MM.1S (cell line): ENCODE measurements at regions not wholly inside any gene's neighbourhood (a gene's known extent, or its start where the extent isn't known, plus 50 kb on each side); places are given as distances from the start of the nearest gene placed in this dataset.

Source experiments
- DNase-seq: peaks from one replicate; pipeline ENCODE4 v3.0.0-alpha.2; 2015
- H2AFZ ChIP-seq: fragments of 300-600 bp; sonication (generic); 2 replicates; pipeline ENCODE4 v1.6.0; 2016; ENCODE audit warnings: antibody characterized with exemption, low read length
- H3F3A ChIP-seq: fragments of 300-600 bp; sonication (generic); 2 replicates; pipeline ENCODE4 v1.6.1; 2016; ENCODE audit warnings: mild to moderate bottlenecking, antibody characterized with exemption, low read length, moderate library complexity, mixed read lengths; ENCODE audit not compliant: insufficient read depth
- H3K27ac ChIP-seq: fragments of 300-600 bp; sonication (generic); 2 replicates; pipeline ENCODE4 v1.5.1; 2016; ENCODE audit warnings: mild to moderate bottlenecking, low read length
- H3K27me3 ChIP-seq: fragments of 300-600 bp; sonication (generic); replicated peaks from 2 replicates; pipeline ENCODE4 v1.6.0; 2016; ENCODE audit warnings: low read length; ENCODE audit not compliant: insufficient read depth
- H3K36me3 ChIP-seq: fragments of 300-600 bp; sonication (generic); replicated peaks from 2 replicates; pipeline ENCODE4 v1.6.1; 2016; ENCODE audit warnings: mild to moderate bottlenecking, low read length, mixed read lengths; ENCODE audit not compliant: insufficient read depth
- H3K4me1 ChIP-seq: fragments of 300-600 bp; sonication (generic); 2 replicates; pipeline ENCODE4 v1.6.1; 2016; ENCODE audit warnings: low read length, mixed read lengths
- H3K4me2 ChIP-seq: fragments of 300-600 bp; sonication (generic); 2 replicates; pipeline ENCODE4 v1.6.0; 2016; ENCODE audit warnings: low read depth, low read length
- H3K4me3 ChIP-seq: fragments of 300-600 bp; sonication (generic); 2 replicates; pipeline ENCODE4 v1.5.1; 2016; ENCODE audit warnings: low read length, mixed read lengths
- H3K79me2 ChIP-seq: fragments of 300-600 bp; sonication (generic); 2 replicates; pipeline ENCODE4 v1.6.1; 2016; ENCODE audit warnings: mixed run types, low read length, mixed read lengths
- H3K9ac ChIP-seq: fragments of 300-600 bp; sonication (generic); 2 replicates; pipeline ENCODE4 v1.6.1; 2016; ENCODE audit warnings: low read length, mixed read lengths
- H3K9me2 ChIP-seq: fragments of 300-600 bp; sonication (generic); replicated peaks from 2 replicates; pipeline ENCODE4 v1.6.1; 2016; ENCODE audit warnings: mild to moderate bottlenecking, low read length, mixed read lengths; ENCODE audit not compliant: insufficient read depth
- H3K9me3 ChIP-seq: fragments of 300-600 bp; sonication (generic); replicated peaks from 2 replicates; pipeline ENCODE4 v1.6.1; 2016; ENCODE audit warnings: mild to moderate bottlenecking, low read length, mixed read lengths; ENCODE audit not compliant: insufficient read depth
- H4K20me1 ChIP-seq: fragments of 300-600 bp; sonication (generic); 2 replicates; pipeline ENCODE4 v1.6.1; 2016; ENCODE audit warnings: mild to moderate bottlenecking, low read length, moderate library complexity, mixed read lengths; ENCODE audit not compliant: insufficient read depth
- CTCF ChIP-seq: fragments of 300-600 bp; sonication (generic); IDR thresholded peaks from 2 replicates; pipeline ENCODE4 v1.5.1; 2016; ENCODE audit warnings: antibody characterized with exemption, low read length, mixed read lengths
- EZH2 ChIP-seq: fragments of 300-600 bp; sonication (generic); optimal IDR thresholded peaks from 2 replicates; pipeline ENCODE3; 2017; ENCODE audit warnings: low read depth, mild to moderate bottlenecking, antibody characterized with exemption, low read length, mixed read lengths
- EZH2phosphoT487 ChIP-seq: fragments of 300-600 bp; sonication (generic); IDR thresholded peaks from 2 replicates; pipeline ENCODE4 v1.6.1; 2018; ENCODE audit warnings: antibody characterized with exemption, low read length

GRCh38 chr13:103514188-103514587 is 448.0 kb upstream of the SLC10A2 start:
- Histone ChIP-seq H3K9me2 (no peaks in the 10 kb centered on the region), H3K79me2 (no peaks in the 10 kb centered on the region), H3K27me3 (no peaks in the 10 kb centered on the region), H3K9me3 (no peaks in the 10 kb centered on the region), H3F3A (no peaks in the 10 kb centered on the region), H2AFZ (no peak overlapping the region), H3K4me3 (no peak overlapping the region), H3K9ac (no peak overlapping the region), H3K27ac (no peak overlapping the region), H4K20me1 (no peaks in the 10 kb centered on the region), H3K36me3 (no peaks in the 10 kb centered on the region), H3K4me1 (no peaks in the 10 kb centered on the region), H3K4me2 (no peak overlapping the region)
- TF ChIP-seq EZH2 (no peak), EZH2phosphoT487 (no peak), CTCF (no peak)
- no peak for DNase-seq

- H3K9me2 ChIP-seq = no peaks in the 10 kb centered on the region
- H3K4me1 ChIP-seq = no peaks in the 10 kb centered on the region
- no peak overlapping the region for H3K27ac ChIP-seq
- no peak overlapping the region for H3K9ac ChIP-seq
- H3K27me3 ChIP-seq = no peaks in the 10 kb centered on the region
- no peak for DNase-seq
- no peaks in the 10 kb centered on the region for H3K79me2 ChIP-seq
- H3K4me3 ChIP-seq = no peak overlapping the region
- no peak overlapping the region for H2AFZ ChIP-seq
- H3F3A ChIP-seq = no peaks in the 10 kb centered on the region
- H3K4me2 ChIP-seq = no peak overlapping the region
- no peaks in the 10 kb centered on the region for H4K20me1 ChIP-seq
- no peaks in the 10 kb centered on the region for H3K36me3 ChIP-seq
- no peak for TF ChIP-seq EZH2
- no peaks in the 10 kb centered on the region for H3K9me3 ChIP-seq
Measured at GRCh38 chr13:103510007-103510535, 443.9 kb upstream of the SLC10A2 start.

- Histone ChIP-seq H3K4me2 (no peak overlapping the region), H2AFZ (no peak overlapping the region), H3K27me3 (no peaks in the 10 kb centered on the region), H3K36me3 (no peaks in the 10 kb centered on the region), H3K9me3 (no peaks in the 10 kb centered on the region), H3F3A (no peaks in the 10 kb centered on the region), H3K4me3 (no peak overlapping the region), H3K27ac (no peak overlapping the region), H3K9me2 (no peaks in the 10 kb centered on the region), H3K79me2 (no peaks in the 10 kb centered on the region), H3K4me1 (no peaks in the 10 kb centered on the region), H4K20me1 (no peaks in the 10 kb centered on the region), H3K9ac (no peak overlapping the region)
- no peak for TF ChIP-seq EZH2
- TF ChIP-seq CTCF = no peak
- TF ChIP-seq EZH2phosphoT487 = no peak
- no peak for DNase-seq
Measured at GRCh38 chr13:103497404-103497803, 431.2 kb upstream of the SLC10A2 start.

- TF ChIP-seq CTCF (no peak), EZH2phosphoT487 (no peak), EZH2 (no peak)
- no peak overlapping the region for H3K4me2 ChIP-seq
- H3K27me3 ChIP-seq = no peaks in the 10 kb centered on the region
- H3K9ac ChIP-seq = no peak overlapping the region
- no peak overlapping the region for H3K27ac ChIP-seq
- H3K36me3 ChIP-seq = no peaks in the 10 kb centered on the region
- no peak overlapping the region for H2AFZ ChIP-seq
- no peaks in the 10 kb centered on the region for H3K9me3 ChIP-seq
- no peaks in the 10 kb centered on the region for H3K9me2 ChIP-seq
- H4K20me1 ChIP-seq = no peaks in the 10 kb centered on the region
- no peak for DNase-seq
- H3K79me2 ChIP-seq = no peaks in the 10 kb centered on the region
- no peaks in the 10 kb centered on the region for H3K4me1 ChIP-seq
- no peaks in the 10 kb centered on the region for H3F3A ChIP-seq
- H3K4me3 ChIP-seq = no peak overlapping the region
Measured at GRCh38 chr13:103487841-103488240, 421.6 kb upstream of the SLC10A2 start.
